ENCODE measurements at regions not wholly inside any gene's neighbourhood (a gene's known extent, or its start where the extent isn't known, plus 50 kb on each side); places are given as distances from the start of the nearest gene placed in this dataset.

DNA sequence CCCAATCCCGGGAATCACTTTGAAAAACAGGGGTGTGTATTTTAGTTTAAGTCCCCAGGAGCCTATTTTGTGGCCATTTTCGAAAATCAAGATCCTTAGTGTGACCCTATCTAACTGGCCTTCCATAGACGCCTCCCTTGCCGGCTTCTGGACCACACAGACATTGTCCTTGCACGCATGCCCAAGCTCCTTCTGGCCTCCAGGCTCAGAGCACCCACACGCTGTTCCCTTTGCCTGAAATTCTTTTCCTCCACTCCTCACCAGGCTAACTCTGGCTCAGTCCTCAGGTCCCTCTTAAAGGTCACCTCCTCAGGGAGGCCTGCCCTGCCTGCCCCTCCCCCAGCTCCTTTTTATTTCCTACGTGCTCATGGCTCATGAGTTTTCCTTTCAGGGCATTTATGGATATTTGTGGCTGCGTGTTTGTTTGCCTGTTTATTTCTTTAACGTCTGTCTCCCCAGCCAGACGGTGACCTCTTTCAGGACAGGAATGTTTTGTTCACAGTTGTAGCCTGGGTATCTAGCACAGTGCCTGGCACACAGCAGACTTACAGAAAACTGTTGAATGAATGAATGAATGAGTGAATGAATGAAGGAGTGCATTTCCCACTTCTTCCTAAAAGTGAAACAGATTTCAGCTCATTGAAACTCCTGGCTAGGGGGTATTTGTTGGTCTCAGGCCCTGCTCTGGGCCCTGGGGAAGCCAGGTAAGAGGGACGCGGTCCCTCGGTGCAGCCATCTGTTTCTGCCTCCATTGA lies 79.1 kb upstream of the IER5L start:
- TF ChIP-seq, protein P1, sequence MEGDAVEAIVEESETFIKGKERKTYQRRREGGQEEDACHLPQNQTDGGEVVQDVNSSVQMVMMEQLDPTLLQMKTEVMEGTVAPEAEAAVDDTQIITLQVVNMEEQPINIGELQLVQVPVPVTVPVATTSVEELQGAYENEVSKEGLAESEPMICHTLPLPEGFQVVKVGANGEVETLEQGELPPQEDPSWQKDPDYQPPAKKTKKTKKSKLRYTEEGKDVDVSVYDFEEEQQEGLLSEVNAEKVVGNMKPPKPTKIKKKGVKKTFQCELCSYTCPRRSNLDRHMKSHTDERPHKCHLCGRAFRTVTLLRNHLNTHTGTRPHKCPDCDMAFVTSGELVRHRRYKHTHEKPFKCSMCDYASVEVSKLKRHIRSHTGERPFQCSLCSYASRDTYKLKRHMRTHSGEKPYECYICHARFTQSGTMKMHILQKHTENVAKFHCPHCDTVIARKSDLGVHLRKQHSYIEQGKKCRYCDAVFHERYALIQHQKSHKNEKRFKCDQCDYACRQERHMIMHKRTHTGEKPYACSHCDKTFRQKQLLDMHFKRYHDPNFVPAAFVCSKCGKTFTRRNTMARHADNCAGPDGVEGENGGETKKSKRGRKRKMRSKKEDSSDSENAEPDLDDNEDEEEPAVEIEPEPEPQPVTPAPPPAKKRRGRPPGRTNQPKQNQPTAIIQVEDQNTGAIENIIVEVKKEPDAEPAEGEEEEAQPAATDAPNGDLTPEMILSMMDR (IDR thresholded peaks at IDR 0.05; ENCODE audit: low read depth, low read length) = no peak
- no peak for TF ChIP-seq EZH2phosphoT487 (IDR thresholded peaks at IDR 0.05; ENCODE audit: low read depth)
